Glutamatergic neuron (in vitro differentiated cells): ENCODE measurements at regions not wholly inside any gene's neighbourhood (a gene's known extent, or its start where the extent isn't known, plus 50 kb on each side); places are given as distances from the start of the nearest gene placed in this dataset.

Experiments used
- DNase-seq: peaks from one replicate; pipeline ENCODE4 v3.0.0; 2022
- H3K27ac Mint-ChIP-seq: one replicate; pipeline ENCODE4 v1.8.0; 2020; ENCODE audit warnings: mild to moderate bottlenecking, mixed read lengths, inconsistent platforms; ENCODE audit not compliant: unreplicated experiment
- H3K27me3 Mint-ChIP-seq: one replicate; pipeline ENCODE4 v1.8.0; 2020; ENCODE audit warnings: mild to moderate bottlenecking, moderate library complexity, mixed read lengths, inconsistent platforms; ENCODE audit not compliant: unreplicated experiment
- H3K36me3 Mint-ChIP-seq: one replicate; pipeline ENCODE4 v1.8.0; 2020; ENCODE audit warnings: mild to moderate bottlenecking, mixed read lengths, inconsistent platforms; ENCODE audit not compliant: unreplicated experiment
- H3K4me1 Mint-ChIP-seq: one replicate; pipeline ENCODE4 v1.8.0; 2020; ENCODE audit warnings: mild to moderate bottlenecking, low read depth, mixed read lengths, inconsistent platforms; ENCODE audit not compliant: unreplicated experiment
- H3K4me3 Mint-ChIP-seq: one replicate; pipeline ENCODE4 v1.8.0; 2020; ENCODE audit warnings: mild to moderate bottlenecking, mixed read lengths, inconsistent platforms; ENCODE audit not compliant: unreplicated experiment
- H3K9me3 Mint-ChIP-seq: one replicate; pipeline ENCODE4 v1.8.0; 2020; ENCODE audit warnings: mild to moderate bottlenecking, moderate library complexity, mixed read lengths, inconsistent platforms; ENCODE audit not compliant: unreplicated experiment
- TF ChIP-seq, protein P1 (sequence below): fragments of 200-600 bp; sonication (generic); IDR thresholded peaks from one replicate; pipeline ENCODE4 v1.5.0; 2021; ENCODE audit not compliant: partially characterized antibody, unreplicated experiment

DNA sequence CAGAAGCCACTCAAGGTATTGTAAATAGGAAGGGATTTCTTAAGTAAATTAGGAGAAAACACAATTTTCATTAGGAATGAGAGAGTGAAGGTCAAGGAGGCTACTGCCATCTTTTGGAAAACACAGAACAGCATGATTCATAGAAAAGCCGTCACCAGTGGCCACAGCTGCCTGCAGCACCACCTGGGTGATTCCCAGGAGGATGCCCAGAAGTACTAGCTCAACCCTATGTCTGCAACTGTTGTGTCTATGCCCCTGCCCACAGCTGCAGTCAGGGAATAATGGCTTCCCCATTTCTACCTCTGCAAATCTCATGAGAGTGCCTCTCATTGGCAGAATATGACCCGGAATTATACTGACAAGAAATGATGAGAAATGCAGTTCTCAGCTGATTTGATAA lies 300.0 kb downstream of the IGSF11 start:
- DNase-seq = peak; percentile 28
- TF ChIP-seq, protein P1, sequence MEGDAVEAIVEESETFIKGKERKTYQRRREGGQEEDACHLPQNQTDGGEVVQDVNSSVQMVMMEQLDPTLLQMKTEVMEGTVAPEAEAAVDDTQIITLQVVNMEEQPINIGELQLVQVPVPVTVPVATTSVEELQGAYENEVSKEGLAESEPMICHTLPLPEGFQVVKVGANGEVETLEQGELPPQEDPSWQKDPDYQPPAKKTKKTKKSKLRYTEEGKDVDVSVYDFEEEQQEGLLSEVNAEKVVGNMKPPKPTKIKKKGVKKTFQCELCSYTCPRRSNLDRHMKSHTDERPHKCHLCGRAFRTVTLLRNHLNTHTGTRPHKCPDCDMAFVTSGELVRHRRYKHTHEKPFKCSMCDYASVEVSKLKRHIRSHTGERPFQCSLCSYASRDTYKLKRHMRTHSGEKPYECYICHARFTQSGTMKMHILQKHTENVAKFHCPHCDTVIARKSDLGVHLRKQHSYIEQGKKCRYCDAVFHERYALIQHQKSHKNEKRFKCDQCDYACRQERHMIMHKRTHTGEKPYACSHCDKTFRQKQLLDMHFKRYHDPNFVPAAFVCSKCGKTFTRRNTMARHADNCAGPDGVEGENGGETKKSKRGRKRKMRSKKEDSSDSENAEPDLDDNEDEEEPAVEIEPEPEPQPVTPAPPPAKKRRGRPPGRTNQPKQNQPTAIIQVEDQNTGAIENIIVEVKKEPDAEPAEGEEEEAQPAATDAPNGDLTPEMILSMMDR = no peak
- H3K27ac Mint-ChIP-seq = peak overlapping the region; percentile 14
- peaks cover 16% of the 10 kb centered on the region for H3K4me1 Mint-ChIP-seq
- no peak overlapping the region for H3K4me3 Mint-ChIP-seq
- H3K27me3 Mint-ChIP-seq = peaks cover 2% of the 10 kb centered on the region
- no peaks in the 10 kb centered on the region for H3K36me3 Mint-ChIP-seq
- H3K9me3 Mint-ChIP-seq = peaks cover 3% of the 10 kb centered on the region

DNA sequence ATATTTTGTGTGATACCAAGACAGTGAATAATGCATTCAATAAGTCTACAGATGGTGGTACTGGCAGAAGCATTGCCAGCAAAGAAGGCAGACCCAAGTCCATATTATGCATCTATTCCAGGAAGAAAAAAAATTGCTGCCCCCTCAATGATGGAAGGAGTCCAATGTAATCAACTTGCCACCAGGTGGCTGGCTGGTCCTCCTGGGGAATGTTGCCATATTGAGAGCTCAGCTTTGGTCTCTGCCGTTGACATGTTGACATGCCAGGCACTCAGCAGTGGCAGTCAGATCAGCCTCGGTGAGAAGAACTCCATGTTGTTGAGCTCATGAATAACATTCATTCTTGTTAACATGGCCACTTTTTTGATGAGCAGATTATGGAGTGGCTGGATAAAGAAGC lies 298.5 kb downstream of the IGSF11 start:
- Mint-ChIP-seq H3K27ac (no peak overlapping the region), H3K36me3 (no peaks in the 10 kb centered on the region), H3K4me1 (peaks cover 16% of the 10 kb centered on the region), H3K9me3 (peaks cover 3% of the 10 kb centered on the region), H3K27me3 (peaks cover 2% of the 10 kb centered on the region), H3K4me3 (no peak overlapping the region)
- no peak for DNase-seq
- TF ChIP-seq, protein P1 = no peak

DNA sequence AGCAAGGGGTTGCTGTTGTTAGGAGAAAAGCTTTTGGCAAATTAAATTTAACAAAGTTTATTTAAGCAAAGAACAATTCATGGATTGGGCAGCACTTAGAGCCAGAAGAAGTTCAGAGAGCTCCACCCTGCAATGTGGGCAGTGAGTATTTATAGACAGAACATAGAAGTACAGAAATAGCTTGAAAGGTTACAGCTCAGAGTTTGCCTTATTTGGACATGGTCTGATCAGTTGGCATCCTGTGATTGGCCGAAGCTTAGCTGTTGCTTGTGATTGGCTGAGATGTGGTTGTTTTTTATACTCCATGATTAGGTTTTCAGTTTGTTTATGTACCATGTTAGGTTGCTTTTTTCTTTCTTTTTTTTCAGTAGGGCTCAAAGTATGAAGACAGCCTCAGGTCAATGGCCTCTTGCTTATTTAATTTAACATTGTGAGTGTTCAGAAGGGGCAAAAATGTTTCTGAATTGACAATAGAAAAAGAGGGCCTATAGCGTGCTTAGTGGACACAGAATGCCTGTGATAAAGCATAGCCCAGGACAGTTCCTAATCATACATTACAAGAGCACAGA lies 293.8 kb downstream of the IGSF11 start:
- no peak overlapping the region for H3K27ac Mint-ChIP-seq
- DNase-seq = no peak
- TF ChIP-seq, protein P1 = no peak
- no peaks in the 10 kb centered on the region for H3K27me3 Mint-ChIP-seq
- H3K4me1 Mint-ChIP-seq = no peaks in the 10 kb centered on the region
- H3K36me3 Mint-ChIP-seq = peaks cover 4% of the 10 kb centered on the region
- H3K9me3 Mint-ChIP-seq = peaks cover 3% of the 10 kb centered on the region
- H3K4me3 Mint-ChIP-seq = no peak overlapping the region

DNA sequence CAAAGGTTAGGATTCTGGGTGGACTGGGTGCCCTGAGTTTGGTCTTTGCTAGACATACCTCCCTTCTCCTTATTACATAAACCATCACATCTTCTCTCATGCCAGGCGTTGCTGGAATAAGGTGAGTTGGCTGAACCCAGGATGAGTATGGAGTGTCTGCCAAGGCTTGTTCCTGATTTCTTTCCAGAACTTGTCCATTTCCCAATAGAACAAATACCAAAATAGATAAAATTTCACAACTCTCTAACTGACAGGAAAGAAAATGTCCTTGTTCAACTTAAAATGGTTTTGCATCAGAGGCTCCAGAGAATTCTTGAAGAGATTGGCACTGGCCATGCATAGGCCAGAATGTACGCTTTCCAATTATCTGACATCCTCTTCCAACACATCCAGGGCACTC lies 291.9 kb downstream of the IGSF11 start:
- TF ChIP-seq, protein P1 = no peak
- peaks cover 3% of the 10 kb centered on the region for H3K9me3 Mint-ChIP-seq

DNA sequence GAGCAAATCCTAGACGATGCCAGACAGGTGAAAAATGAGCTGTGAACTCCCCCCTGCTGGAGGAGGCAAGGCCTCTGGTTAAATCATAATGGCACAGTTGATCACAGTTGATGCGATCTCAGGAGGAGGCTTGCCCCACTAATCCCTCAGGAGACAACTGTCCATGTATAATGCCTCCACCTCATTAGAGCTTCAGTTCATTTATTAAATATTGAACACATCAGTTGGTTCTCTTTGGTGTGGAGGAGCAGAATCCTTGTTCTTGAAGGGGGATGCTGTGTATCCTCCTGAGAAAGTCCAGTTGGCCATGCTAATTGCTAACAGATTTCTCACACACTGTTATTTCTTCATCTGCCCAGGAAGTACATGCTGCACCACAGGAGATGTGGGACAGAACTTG lies 290.5 kb downstream of the IGSF11 start:
- no peak for DNase-seq
- no peak overlapping the region for H3K4me3 Mint-ChIP-seq
- no peaks in the 10 kb centered on the region for H3K27me3 Mint-ChIP-seq
- peaks cover 4% of the 10 kb centered on the region for H3K36me3 Mint-ChIP-seq
- no peak overlapping the region for H3K27ac Mint-ChIP-seq
- H3K9me3 Mint-ChIP-seq = peaks cover 3% of the 10 kb centered on the region
- H3K4me1 Mint-ChIP-seq = no peaks in the 10 kb centered on the region
- TF ChIP-seq, protein P1 = no peak

More for the DNA sequence above, 291.9 kb downstream of the IGSF11 start:
- Mint-ChIP-seq H3K27me3 (no peaks in the 10 kb centered on the region), H3K4me1 (no peaks in the 10 kb centered on the region), H3K36me3 (peaks cover 4% of the 10 kb centered on the region), H3K27ac (no peak overlapping the region), H3K4me3 (no peak overlapping the region)
- DNase-seq = no peak
